Vagina (tissue), 2 donors: ENCODE measurements at regions not wholly inside any gene's neighbourhood (a gene's known extent, or its start where the extent isn't known, plus 50 kb on each side); places are given as distances from the start of the nearest gene placed in this dataset.

ENCODE experiments used
- POLR2A ChIP-seq, 2 donors: fragments of 450-650 bp; IDR thresholded peaks; one replicate each; pipeline ENCODE4 v1.6.1; 2017; ENCODE audit warnings: antibody characterized with exemption in 2 of 2, mild to moderate bottlenecking in 2 of 2, moderate library complexity in 2 of 2
- TF ChIP-seq, protein P1 (sequence below), 3 experiments: fragments of 450-650 bp in 2 of 3; fragments of 200-600 bp in 1 of 3; sonication (generic) in 1 of 3; IDR thresholded peaks; one replicate each; pipeline ENCODE4 v1.5.1; 2017 to 2019; ENCODE audit warnings: antibody characterized with exemption in 3 of 3, mild to moderate bottlenecking in 2 of 3, moderate library complexity in 2 of 3

DNA sequence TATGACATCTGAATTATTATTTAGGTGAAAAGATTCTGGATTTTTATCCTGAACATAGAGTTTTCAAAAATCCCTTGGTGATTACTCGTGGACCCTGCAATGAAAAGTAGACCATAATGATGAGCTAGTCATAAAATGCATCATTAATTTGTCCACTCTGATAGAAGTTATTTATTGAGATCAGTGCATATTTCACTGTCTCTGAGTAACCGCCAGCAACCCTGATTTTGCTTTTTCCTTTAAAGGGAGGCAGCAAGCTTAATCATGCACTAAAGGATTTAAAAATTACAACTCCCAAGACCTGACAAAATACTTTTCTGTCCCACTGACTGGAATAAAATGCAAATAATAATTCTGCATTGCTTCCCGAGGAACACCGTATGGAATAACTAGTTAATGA lies 259.6 kb upstream of the DPPA4 start:
- TF ChIP-seq, protein P1, sequence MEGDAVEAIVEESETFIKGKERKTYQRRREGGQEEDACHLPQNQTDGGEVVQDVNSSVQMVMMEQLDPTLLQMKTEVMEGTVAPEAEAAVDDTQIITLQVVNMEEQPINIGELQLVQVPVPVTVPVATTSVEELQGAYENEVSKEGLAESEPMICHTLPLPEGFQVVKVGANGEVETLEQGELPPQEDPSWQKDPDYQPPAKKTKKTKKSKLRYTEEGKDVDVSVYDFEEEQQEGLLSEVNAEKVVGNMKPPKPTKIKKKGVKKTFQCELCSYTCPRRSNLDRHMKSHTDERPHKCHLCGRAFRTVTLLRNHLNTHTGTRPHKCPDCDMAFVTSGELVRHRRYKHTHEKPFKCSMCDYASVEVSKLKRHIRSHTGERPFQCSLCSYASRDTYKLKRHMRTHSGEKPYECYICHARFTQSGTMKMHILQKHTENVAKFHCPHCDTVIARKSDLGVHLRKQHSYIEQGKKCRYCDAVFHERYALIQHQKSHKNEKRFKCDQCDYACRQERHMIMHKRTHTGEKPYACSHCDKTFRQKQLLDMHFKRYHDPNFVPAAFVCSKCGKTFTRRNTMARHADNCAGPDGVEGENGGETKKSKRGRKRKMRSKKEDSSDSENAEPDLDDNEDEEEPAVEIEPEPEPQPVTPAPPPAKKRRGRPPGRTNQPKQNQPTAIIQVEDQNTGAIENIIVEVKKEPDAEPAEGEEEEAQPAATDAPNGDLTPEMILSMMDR (IDR thresholded peaks at IDR 0.05) = no peak
- TF ChIP-seq POLR2A (IDR thresholded peaks at IDR 0.05) = no peak
